ENCODE measurements at regions not wholly inside any gene's neighbourhood (a gene's known extent, or its start where the extent isn't known, plus 50 kb on each side); places are given as distances from the start of the nearest gene placed in this dataset.

DNA sequence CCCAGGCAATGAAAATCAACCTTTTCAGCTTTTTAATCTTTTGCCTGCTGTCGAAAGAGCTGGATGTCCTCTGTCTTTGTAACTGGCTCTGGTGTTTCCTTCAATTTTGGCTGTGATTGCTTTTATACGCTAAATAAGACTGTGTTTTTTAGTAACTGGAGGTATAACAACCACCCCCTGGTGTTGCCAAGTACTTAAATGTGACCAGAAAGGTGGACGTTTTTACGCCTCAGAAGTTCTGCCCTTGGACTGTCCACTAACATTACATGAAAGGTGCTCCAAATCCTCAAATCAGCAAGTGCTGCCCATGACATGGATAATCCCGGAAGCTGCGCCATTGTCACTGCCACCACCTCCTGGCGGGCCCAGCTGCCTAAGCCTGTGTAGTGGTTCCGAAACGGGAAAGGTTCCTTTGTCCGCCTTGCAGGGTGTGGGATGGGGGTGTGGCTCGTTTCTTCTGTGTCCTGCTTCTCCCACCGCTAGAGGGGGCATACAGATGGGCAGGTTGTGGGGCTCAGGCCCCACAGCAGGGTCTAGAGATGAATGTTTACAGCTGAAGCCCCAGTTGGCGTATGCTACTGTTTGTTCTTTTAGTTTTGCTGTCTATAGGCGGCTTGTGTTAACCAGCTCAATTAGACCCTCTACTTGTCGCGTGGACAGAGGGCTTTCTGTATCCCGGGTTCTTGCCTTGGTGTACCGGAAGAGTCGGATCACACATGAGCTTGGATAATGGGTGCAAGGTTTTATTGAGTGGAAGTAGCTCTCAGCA is 82.2 kb upstream of the SEPTIN5 start (continued):
- TF ChIP-seq, protein P1, sequence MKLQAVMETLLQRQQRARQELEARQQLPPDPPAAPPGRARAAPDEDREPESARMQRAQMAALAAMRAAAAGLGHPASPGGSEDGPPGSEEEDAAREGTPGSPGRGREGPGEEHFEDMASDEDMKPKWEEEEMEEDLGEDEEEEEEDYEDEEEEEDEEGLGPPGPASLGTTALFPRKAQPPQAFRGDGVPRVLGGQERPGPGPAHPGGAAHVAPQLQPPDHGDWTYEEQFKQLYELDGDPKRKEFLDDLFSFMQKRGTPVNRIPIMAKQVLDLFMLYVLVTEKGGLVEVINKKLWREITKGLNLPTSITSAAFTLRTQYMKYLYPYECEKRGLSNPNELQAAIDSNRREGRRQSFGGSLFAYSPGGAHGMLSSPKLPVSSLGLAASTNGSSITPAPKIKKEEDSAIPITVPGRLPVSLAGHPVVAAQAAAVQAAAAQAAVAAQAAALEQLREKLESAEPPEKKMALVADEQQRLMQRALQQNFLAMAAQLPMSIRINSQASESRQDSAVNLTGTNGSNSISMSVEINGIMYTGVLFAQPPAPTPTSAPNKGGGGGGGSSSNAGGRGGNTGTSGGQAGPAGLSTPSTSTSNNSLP (IDR thresholded peaks at IDR 0.05; ENCODE audit: borderline replicate concordance, low read depth, low read length) = 0 out of 2 replicates have a peak, but pooled peaks have one; percentile 50
- TF ChIP-seq, protein P2, sequence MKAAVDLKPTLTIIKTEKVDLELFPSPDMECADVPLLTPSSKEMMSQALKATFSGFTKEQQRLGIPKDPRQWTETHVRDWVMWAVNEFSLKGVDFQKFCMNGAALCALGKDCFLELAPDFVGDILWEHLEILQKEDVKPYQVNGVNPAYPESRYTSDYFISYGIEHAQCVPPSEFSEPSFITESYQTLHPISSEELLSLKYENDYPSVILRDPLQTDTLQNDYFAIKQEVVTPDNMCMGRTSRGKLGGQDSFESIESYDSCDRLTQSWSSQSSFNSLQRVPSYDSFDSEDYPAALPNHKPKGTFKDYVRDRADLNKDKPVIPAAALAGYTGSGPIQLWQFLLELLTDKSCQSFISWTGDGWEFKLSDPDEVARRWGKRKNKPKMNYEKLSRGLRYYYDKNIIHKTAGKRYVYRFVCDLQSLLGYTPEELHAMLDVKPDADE (conservative IDR thresholded peaks at IDR 0.05; ENCODE audit: control insufficient read depth, low read depth, low read length) = 0 out of 2 replicates have a peak, but pooled peaks have one; percentile 28
- no peak for TF ChIP-seq CREBBP (IDR thresholded peaks at IDR 0.05; ENCODE audit: low read depth, low read length)
- no peak for TF ChIP-seq ZNF444 (CRISPR knock-in tag; IDR thresholded peaks at IDR 0.05)
- peak; percentile 62; the same call in 1 of the 2 replicates for TF ChIP-seq ZNF354B (CRISPR knock-in tag; IDR thresholded peaks at IDR 0.05)
- TF ChIP-seq CREM (IDR thresholded peaks at IDR 0.05; ENCODE audit: low read depth) = 0 out of 2 replicates have a peak, but pooled peaks have one; percentile 42
- 0 out of 2 replicates have a peak, but pooled peaks have one; percentile 14 for TF ChIP-seq ILK (tag; IDR thresholded peaks at IDR 0.05; ENCODE audit: borderline replicate concordance, low read depth)
- TF ChIP-seq, protein P3, sequence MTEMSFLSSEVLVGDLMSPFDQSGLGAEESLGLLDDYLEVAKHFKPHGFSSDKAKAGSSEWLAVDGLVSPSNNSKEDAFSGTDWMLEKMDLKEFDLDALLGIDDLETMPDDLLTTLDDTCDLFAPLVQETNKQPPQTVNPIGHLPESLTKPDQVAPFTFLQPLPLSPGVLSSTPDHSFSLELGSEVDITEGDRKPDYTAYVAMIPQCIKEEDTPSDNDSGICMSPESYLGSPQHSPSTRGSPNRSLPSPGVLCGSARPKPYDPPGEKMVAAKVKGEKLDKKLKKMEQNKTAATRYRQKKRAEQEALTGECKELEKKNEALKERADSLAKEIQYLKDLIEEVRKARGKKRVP (CRISPR knock-in tag; IDR thresholded peaks at IDR 0.05) = 0 out of 2 replicates have a peak, but pooled peaks have one; percentile 30
- TF ChIP-seq NR2C1 (IDR thresholded peaks at IDR 0.05) = peak; percentile 35; the same call in 1 of the 2 replicates
- TF ChIP-seq NR2C1 (tag; IDR thresholded peaks at IDR 0.05) = no peak
- 0 out of 2 replicates have a peak, but pooled peaks have one; percentile 34 for TF ChIP-seq PTTG1 (tag; IDR thresholded peaks at IDR 0.05; ENCODE audit: low read depth)
- TF ChIP-seq DPF2 (IDR thresholded peaks at IDR 0.05) = peak; percentile 28; the same call in 1 of the 2 replicates
- TF ChIP-seq, protein P4, sequence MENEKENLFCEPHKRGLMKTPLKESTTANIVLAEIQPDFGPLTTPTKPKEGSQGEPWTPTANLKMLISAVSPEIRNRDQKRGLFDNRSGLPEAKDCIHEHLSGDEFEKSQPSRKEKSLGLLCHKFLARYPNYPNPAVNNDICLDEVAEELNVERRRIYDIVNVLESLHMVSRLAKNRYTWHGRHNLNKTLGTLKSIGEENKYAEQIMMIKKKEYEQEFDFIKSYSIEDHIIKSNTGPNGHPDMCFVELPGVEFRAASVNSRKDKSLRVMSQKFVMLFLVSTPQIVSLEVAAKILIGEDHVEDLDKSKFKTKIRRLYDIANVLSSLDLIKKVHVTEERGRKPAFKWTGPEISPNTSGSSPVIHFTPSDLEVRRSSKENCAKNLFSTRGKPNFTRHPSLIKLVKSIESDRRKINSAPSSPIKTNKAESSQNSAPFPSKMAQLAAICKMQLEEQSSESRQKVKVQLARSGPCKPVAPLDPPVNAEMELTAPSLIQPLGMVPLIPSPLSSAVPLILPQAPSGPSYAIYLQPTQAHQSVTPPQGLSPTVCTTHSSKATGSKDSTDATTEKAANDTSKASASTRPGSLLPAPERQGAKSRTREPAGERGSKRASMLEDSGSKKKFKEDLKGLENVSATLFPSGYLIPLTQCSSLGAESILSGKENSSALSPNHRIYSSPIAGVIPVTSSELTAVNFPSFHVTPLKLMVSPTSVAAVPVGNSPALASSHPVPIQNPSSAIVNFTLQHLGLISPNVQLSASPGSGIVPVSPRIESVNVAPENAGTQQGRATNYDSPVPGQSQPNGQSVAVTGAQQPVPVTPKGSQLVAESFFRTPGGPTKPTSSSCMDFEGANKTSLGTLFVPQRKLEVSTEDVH (IDR thresholded peaks at IDR 0.05; ENCODE audit: low read depth, partially characterized antibody) = no peak
- no peak for TF ChIP-seq TEAD1 (CRISPR knock-in tag; IDR thresholded peaks at IDR 0.05)
- peak; percentile 35 for TF ChIP-seq CXXC5 (CRISPR knock-in tag; IDR thresholded peaks at IDR 0.05)
- TF ChIP-seq RUNX1 (IDR thresholded peaks at IDR 0.05; ENCODE audit: low read depth) = peak; percentile 43; the same call in 1 of the 2 replicates
- TF ChIP-seq CBX3 (IDR thresholded peaks at IDR 0.05; ENCODE audit: borderline replicate concordance in 1 of 2, low read length in 2 of 2) = peak in 1 of 2 experiments; percentile 54; a peak in 1 of 3 replicates
- no peak for TF ChIP-seq PHB (CRISPR knock-in tag; IDR thresholded peaks at IDR 0.05)
- TF ChIP-seq ZEB2 (IDR thresholded peaks at IDR 0.05) = 0 out of 2 replicates have a peak, but pooled peaks have one; percentile 31
- peak; percentile 90; the same call in 1 of the 2 replicates for TF ChIP-seq ZC3H11A (IDR thresholded peaks at IDR 0.05; ENCODE audit: low read depth, low read length)
